Lower lobe of right lung (tissue), 2 donors: ENCODE measurements at regions not wholly inside any gene's neighbourhood (a gene's known extent, or its start where the extent isn't known, plus 50 kb on each side); places are given as distances from the start of the nearest gene placed in this dataset.

Source experiments
- ATAC-seq, 2 donors: fragments of 200-7000 bp; cut with Tn5 transposase; one replicate each; pipeline ENCODE4 v1.9.1; 2020 to 2022; ENCODE audit warnings: mild to moderate bottlenecking in 2 of 2, moderate library complexity in 2 of 2
- DNase-seq: peaks from one replicate; pipeline ENCODE4 v3.0.0-alpha.2; 2020
- H3K27ac ChIP-seq: fragments of 200-600 bp; one replicate; pipeline ENCODE4 v1.8.0; 2022
- H3K27me3 ChIP-seq: fragments of 200-600 bp; one replicate; pipeline ENCODE4 v1.8.0; 2022; ENCODE audit warnings: low read depth
- H3K36me3 ChIP-seq: fragments of 200-600 bp; one replicate; pipeline ENCODE4 v1.8.0; 2022; ENCODE audit warnings: mild to moderate bottlenecking
- H3K4me1 ChIP-seq: fragments of 200-600 bp; one replicate; pipeline ENCODE4 v1.8.0; 2022
- H3K4me3 ChIP-seq: fragments of 200-600 bp; one replicate; pipeline ENCODE4 v1.8.0; 2022; ENCODE audit warnings: mild to moderate bottlenecking
- H3K9me3 ChIP-seq: fragments of 200-600 bp; one replicate; pipeline ENCODE4 v1.8.0; 2022
- CTCF ChIP-seq: fragments of 200-600 bp; IDR thresholded peaks from one replicate; pipeline ENCODE4 v1.8.0; 2022; ENCODE audit warnings: antibody characterized with exemption, mild to moderate bottlenecking
- intact Hi-C: fragments of 100-400 bp; cut with DNase I; formaldehyde crosslinking; loops from one replicate; pipeline ENCODE4 v1.11.0; 2022
- donor health status: DM: no; HTN: yes; CAD: no; lungs with severe emphysema.

- intact Hi-C loops, result no loop called here
- Histone ChIP-seq H3K9me3 (no peaks in the 10 kb centered on the region), H3K4me3 (no peak overlapping the region), H3K27ac (no peak overlapping the region), H3K27me3 (no peaks in the 10 kb centered on the region), H3K36me3 (no peaks in the 10 kb centered on the region), H3K4me1 (no peaks in the 10 kb centered on the region)
- DNase-seq (no peak), ATAC-seq (no peak)
- TF ChIP-seq CTCF, result no peak
Measured at GRCh38 chr6:78482801-78483552, 384.4 kb upstream of the IRAK1BP1 start.

GRCh38 chr6:78483553-78484197, 383.7 kb upstream of the IRAK1BP1 start:
- TF ChIP-seq CTCF, result no peak
- intact Hi-C loops, result no loop called here
- Histone ChIP-seq H3K9me3 (no peaks in the 10 kb centered on the region), H3K4me1 (no peaks in the 10 kb centered on the region), H3K27me3 (no peaks in the 10 kb centered on the region), H3K27ac (no peak overlapping the region), H3K4me3 (no peak overlapping the region), H3K36me3 (no peaks in the 10 kb centered on the region)
- ATAC-seq (no peak), DNase-seq (no peak)

GRCh38 chr6:78484198-78485064, 382.9 kb upstream of the IRAK1BP1 start:
- no peak overlapping the region for H3K27ac ChIP-seq
- no peaks in the 10 kb centered on the region for H3K9me3 ChIP-seq
- DNase-seq, result no peak
- ATAC-seq, result no peak
- H3K4me1 ChIP-seq, result no peaks in the 10 kb centered on the region
- TF ChIP-seq CTCF, result no peak
- H3K27me3 ChIP-seq, result no peaks in the 10 kb centered on the region
- H3K4me3 ChIP-seq, result no peak overlapping the region
- intact Hi-C loops, result no loop called here
- H3K36me3 ChIP-seq, result no peaks in the 10 kb centered on the region

GRCh38 chr6:78487401-78487800, 379.9 kb upstream of the IRAK1BP1 start:
- no peak overlapping the region for H3K27ac ChIP-seq
- DNase-seq (no peak), ATAC-seq (no peak)
- H3K27me3 ChIP-seq, result no peaks in the 10 kb centered on the region
- no peaks in the 10 kb centered on the region for H3K9me3 ChIP-seq
- H3K36me3 ChIP-seq, result no peaks in the 10 kb centered on the region
- H3K4me3 ChIP-seq, result no peak overlapping the region
- intact Hi-C loops, result no loop called here
- H3K4me1 ChIP-seq, result no peaks in the 10 kb centered on the region
- TF ChIP-seq CTCF, result no peak

- no peak for TF ChIP-seq CTCF
Measured at GRCh38 chr6:78489874-78490273, 377.5 kb upstream of the IRAK1BP1 start.

More at GRCh38 chr6:78489874-78490273, 377.5 kb upstream of the IRAK1BP1 start:
- no peaks in the 10 kb centered on the region for H3K9me3 ChIP-seq
- ATAC-seq (no peak), DNase-seq (no peak)
- H3K27ac ChIP-seq, result no peak overlapping the region
- H3K4me3 ChIP-seq, result no peak overlapping the region
- H3K4me1 ChIP-seq, result no peaks in the 10 kb centered on the region
- H3K36me3 ChIP-seq, result no peaks in the 10 kb centered on the region
- intact Hi-C loops, result no loop called here
- H3K27me3 ChIP-seq, result no peaks in the 10 kb centered on the region
